WTC11 (cell line): ENCODE measurements at regions not wholly inside any gene's neighbourhood (a gene's known extent, or its start where the extent isn't known, plus 50 kb on each side); places are given as distances from the start of the nearest gene placed in this dataset.

Experiments used
- JUN ChIP-seq: sonication (generic); formaldehyde crosslinking; IDR thresholded peaks from 2 replicates; pipeline ENCODE4 v1.8.0; 2023; ENCODE audit warnings: mild to moderate bottlenecking, missing genetic modification reagents
- KAT7 ChIP-seq: sonication (generic); formaldehyde crosslinking; IDR thresholded peaks from 2 replicates; pipeline ENCODE4 v1.8.1; 2023; ENCODE audit warnings: missing genetic modification reagents, mild to moderate bottlenecking, borderline replicate concordance
- MXD4 ChIP-seq: fragments of 250-450 bp; sonication (Bioruptor Pico); IDR thresholded peaks from 2 replicates; pipeline ENCODE4 v1.8.0; 2021; ENCODE audit warnings: mild to moderate bottlenecking, moderate library complexity, borderline replicate concordance
- SMAD3 ChIP-seq: sonication (generic); formaldehyde crosslinking; IDR thresholded peaks from 2 replicates; pipeline ENCODE4 v1.8.0; 2022; ENCODE audit warnings: missing genetic modification reagents, mild to moderate bottlenecking, borderline replicate concordance
- ZNF396 ChIP-seq: fragments of 250-450 bp; sonication (Bioruptor Pico); IDR thresholded peaks from 2 replicates; pipeline ENCODE4 v1.8.0; 2021; ENCODE audit warnings: mild to moderate bottlenecking, moderate library complexity, borderline replicate concordance
- TF ChIP-seq, protein P1 (sequence below): sonication (generic); formaldehyde crosslinking; IDR thresholded peaks from 2 replicates; pipeline ENCODE4 v1.8.1; 2022; ENCODE audit warnings: mild to moderate bottlenecking, moderate library complexity, missing genetic modification reagents
- TF ChIP-seq, protein P2 (sequence below): fragments of 200-600 bp; IDR thresholded peaks from 2 replicates; pipeline ENCODE4 v1.8.0; 2022; ENCODE audit warnings: antibody characterized with exemption
- TF ChIP-seq, protein P3 (sequence below): sonication (generic); formaldehyde crosslinking; conservative IDR thresholded peaks from 2 replicates; pipeline ENCODE4 v1.8.1; 2022; ENCODE audit warnings: mild to moderate bottlenecking, missing genetic modification reagents
- TF ChIP-seq, protein P4 (sequence below): sonication (generic); formaldehyde crosslinking; IDR thresholded peaks from 2 replicates; pipeline ENCODE4 v1.8.1; 2023; ENCODE audit warnings: mild to moderate bottlenecking, moderate library complexity, missing genetic modification reagents
- TF ChIP-seq, protein P5 (sequence below): sonication (generic); formaldehyde crosslinking; IDR thresholded peaks from 2 replicates; pipeline ENCODE4 v1.8.0; 2023; ENCODE audit warnings: missing genetic modification reagents
- TF ChIP-seq, protein P6 (sequence below): sonication (generic); formaldehyde crosslinking; IDR thresholded peaks from 2 replicates; pipeline ENCODE4 v1.8.1; 2022; ENCODE audit warnings: low read depth, missing genetic modification reagents, borderline replicate concordance

DNA sequence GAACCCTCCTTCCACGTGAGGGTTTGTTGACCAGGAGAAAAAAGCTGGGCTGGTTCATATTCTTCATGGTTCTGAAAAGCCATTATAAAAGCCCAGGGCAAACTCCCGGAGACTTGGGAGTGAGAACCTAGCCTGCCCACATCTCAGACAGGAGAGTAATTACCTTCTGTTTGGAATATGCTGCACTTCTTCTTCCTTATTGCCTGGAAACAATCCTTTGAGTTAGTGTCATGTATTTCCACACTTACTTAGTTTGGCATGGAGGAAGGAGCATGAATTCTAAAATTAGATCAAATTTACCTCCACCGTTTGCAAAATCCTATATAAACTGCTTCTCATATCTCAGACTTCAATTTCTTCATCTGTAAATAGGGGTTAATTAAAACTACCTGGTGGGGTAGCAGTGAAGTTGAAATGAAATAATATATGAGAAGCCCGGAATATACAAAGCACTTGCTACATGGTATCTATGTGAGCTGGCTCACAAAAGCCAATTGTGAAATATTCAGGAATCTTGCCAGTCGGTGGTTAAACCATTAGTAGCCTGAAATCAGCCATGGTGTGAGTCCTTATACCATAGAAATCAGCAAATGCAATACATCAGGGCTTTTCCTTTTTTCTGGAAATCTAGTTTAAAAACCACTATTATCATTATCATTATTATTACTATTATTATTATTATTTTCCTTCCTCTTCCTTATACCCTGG lies 140.0 kb upstream of the RAD23B start:
- TF ChIP-seq, protein P1, sequence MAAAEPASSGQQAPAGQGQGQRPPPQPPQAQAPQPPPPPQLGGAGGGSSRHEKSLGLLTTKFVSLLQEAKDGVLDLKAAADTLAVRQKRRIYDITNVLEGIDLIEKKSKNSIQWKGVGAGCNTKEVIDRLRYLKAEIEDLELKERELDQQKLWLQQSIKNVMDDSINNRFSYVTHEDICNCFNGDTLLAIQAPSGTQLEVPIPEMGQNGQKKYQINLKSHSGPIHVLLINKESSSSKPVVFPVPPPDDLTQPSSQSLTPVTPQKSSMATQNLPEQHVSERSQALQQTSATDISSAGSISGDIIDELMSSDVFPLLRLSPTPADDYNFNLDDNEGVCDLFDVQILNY (CRISPR knock-in tag) = no peak
- TF ChIP-seq ZNF396 = no peak
- TF ChIP-seq, protein P2, sequence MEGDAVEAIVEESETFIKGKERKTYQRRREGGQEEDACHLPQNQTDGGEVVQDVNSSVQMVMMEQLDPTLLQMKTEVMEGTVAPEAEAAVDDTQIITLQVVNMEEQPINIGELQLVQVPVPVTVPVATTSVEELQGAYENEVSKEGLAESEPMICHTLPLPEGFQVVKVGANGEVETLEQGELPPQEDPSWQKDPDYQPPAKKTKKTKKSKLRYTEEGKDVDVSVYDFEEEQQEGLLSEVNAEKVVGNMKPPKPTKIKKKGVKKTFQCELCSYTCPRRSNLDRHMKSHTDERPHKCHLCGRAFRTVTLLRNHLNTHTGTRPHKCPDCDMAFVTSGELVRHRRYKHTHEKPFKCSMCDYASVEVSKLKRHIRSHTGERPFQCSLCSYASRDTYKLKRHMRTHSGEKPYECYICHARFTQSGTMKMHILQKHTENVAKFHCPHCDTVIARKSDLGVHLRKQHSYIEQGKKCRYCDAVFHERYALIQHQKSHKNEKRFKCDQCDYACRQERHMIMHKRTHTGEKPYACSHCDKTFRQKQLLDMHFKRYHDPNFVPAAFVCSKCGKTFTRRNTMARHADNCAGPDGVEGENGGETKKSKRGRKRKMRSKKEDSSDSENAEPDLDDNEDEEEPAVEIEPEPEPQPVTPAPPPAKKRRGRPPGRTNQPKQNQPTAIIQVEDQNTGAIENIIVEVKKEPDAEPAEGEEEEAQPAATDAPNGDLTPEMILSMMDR = no peak
- TF ChIP-seq KAT7 (CRISPR knock-in tag) = no peak
- TF ChIP-seq, protein P3, sequence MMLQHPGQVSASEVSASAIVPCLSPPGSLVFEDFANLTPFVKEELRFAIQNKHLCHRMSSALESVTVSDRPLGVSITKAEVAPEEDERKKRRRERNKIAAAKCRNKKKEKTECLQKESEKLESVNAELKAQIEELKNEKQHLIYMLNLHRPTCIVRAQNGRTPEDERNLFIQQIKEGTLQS (CRISPR knock-in tag) = no peak
- TF ChIP-seq, protein P4, sequence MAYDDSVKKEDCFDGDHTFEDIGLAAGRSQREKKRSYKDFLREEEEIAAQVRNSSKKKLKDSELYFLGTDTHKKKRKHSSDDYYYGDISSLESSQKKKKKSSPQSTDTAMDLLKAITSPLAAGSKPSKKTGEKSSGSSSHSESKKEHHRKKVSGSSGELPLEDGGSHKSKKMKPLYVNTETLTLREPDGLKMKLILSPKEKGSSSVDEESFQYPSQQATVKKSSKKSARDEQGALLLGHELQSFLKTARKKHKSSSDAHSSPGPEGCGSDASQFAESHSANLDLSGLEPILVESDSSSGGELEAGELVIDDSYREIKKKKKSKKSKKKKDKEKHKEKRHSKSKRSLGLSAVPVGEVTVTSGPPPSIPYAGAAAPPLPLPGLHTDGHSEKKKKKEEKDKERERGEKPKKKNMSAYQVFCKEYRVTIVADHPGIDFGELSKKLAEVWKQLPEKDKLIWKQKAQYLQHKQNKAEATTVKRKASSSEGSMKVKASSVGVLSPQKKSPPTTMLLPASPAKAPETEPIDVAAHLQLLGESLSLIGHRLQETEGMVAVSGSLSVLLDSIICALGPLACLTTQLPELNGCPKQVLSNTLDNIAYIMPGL (CRISPR knock-in tag) = no peak
- TF ChIP-seq, protein P5, sequence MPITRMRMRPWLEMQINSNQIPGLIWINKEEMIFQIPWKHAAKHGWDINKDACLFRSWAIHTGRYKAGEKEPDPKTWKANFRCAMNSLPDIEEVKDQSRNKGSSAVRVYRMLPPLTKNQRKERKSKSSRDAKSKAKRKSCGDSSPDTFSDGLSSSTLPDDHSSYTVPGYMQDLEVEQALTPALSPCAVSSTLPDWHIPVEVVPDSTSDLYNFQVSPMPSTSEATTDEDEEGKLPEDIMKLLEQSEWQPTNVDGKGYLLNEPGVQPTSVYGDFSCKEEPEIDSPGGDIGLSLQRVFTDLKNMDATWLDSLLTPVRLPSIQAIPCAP = no peak
- no peak for TF ChIP-seq SMAD3
- TF ChIP-seq, protein P6, sequence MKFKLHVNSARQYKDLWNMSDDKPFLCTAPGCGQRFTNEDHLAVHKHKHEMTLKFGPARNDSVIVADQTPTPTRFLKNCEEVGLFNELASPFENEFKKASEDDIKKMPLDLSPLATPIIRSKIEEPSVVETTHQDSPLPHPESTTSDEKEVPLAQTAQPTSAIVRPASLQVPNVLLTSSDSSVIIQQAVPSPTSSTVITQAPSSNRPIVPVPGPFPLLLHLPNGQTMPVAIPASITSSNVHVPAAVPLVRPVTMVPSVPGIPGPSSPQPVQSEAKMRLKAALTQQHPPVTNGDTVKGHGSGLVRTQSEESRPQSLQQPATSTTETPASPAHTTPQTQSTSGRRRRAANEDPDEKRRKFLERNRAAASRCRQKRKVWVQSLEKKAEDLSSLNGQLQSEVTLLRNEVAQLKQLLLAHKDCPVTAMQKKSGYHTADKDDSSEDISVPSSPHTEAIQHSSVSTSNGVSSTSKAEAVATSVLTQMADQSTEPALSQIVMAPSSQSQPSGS (CRISPR knock-in tag) = no peak
- TF ChIP-seq JUN (CRISPR knock-in tag) = no peak
- TF ChIP-seq MXD4 (CRISPR knock-in tag) = no peak
